ENCODE measurements at regions not wholly inside any gene's neighbourhood (a gene's known extent, or its start where the extent isn't known, plus 50 kb on each side); places are given as distances from the start of the nearest gene placed in this dataset. TPM values are rescaled to one million over a fixed set of nuclear protein-coding genes. Genes with fewer than 3 reads are reported as not detected.

DNA sequence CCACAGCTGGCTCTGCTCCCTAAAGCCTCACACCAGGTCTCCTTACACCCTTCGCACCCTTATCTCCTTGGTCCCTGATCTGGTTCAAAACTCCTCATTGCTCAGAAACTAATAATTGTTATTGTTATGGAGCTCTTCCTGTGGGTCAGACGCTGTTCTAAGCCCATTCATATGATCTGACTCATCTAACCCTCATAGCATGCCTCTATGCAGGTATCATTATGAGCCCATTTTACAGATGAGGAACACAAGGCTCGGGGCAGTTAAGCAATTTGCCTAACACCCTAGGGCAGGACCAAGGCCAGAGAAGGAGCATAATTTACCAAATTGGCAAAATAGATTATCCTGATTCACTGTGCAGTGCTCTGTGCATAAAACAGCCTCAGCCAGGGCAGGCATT lies 51.8 kb upstream of the CCDC167 start:
- no peak for DNase-seq (ENCODE audit: extremely low spot score, unreplicated experiment)
- H3K9me3 Mint-ChIP-seq (ENCODE audit: unreplicated experiment) = no peaks in the 10 kb centered on the region
- no peak overlapping the region for H3K4me3 Mint-ChIP-seq (ENCODE audit: unreplicated experiment)
- TF ChIP-seq, protein P1, sequence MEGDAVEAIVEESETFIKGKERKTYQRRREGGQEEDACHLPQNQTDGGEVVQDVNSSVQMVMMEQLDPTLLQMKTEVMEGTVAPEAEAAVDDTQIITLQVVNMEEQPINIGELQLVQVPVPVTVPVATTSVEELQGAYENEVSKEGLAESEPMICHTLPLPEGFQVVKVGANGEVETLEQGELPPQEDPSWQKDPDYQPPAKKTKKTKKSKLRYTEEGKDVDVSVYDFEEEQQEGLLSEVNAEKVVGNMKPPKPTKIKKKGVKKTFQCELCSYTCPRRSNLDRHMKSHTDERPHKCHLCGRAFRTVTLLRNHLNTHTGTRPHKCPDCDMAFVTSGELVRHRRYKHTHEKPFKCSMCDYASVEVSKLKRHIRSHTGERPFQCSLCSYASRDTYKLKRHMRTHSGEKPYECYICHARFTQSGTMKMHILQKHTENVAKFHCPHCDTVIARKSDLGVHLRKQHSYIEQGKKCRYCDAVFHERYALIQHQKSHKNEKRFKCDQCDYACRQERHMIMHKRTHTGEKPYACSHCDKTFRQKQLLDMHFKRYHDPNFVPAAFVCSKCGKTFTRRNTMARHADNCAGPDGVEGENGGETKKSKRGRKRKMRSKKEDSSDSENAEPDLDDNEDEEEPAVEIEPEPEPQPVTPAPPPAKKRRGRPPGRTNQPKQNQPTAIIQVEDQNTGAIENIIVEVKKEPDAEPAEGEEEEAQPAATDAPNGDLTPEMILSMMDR (IDR thresholded peaks at IDR 0.05) = no peak
- no peak overlapping the region for H3K27ac Mint-ChIP-seq (ENCODE audit: unreplicated experiment)
- H3K36me3 Mint-ChIP-seq (ENCODE audit: unreplicated experiment) = no peaks in the 10 kb centered on the region
- H3K27me3 Mint-ChIP-seq (ENCODE audit: unreplicated experiment) = no peaks in the 10 kb centered on the region
- H3K4me1 Mint-ChIP-seq (ENCODE audit: unreplicated experiment) = peaks cover 22% of the 10 kb centered on the region

DNA sequence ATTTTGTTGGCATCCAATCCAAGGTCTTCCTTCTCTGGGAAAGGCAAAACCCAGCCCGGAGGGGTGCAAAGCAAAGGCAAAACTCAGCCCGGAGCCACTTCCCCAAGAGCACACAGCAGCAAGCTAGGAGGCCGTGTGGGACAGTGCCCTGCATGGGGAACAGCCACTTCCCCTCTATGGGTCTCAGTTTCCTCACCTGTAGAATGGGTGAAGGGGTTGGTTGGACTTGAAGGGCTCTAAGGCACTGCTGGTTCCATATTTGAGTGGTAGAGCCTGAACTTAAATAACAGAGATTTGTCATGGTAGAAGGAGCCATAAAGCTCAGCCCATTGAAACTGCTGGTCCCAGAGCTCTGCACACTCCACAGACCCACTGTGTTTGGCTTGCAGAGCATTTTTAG lies 51.3 kb upstream of the CCDC167 start:
- Mint-ChIP-seq H3K4me3 (ENCODE audit: unreplicated experiment) (no peak overlapping the region), H3K4me1 (ENCODE audit: unreplicated experiment) (peaks cover 22% of the 10 kb centered on the region), H3K36me3 (ENCODE audit: unreplicated experiment) (no peaks in the 10 kb centered on the region), H3K27me3 (ENCODE audit: unreplicated experiment) (no peaks in the 10 kb centered on the region), H3K9me3 (ENCODE audit: unreplicated experiment) (no peaks in the 10 kb centered on the region), H3K27ac (ENCODE audit: unreplicated experiment) (no peak overlapping the region)
- DNase-seq (ENCODE audit: extremely low spot score, unreplicated experiment) = no peak
- TF ChIP-seq, protein P1 (IDR thresholded peaks at IDR 0.05) = no peak

DNA sequence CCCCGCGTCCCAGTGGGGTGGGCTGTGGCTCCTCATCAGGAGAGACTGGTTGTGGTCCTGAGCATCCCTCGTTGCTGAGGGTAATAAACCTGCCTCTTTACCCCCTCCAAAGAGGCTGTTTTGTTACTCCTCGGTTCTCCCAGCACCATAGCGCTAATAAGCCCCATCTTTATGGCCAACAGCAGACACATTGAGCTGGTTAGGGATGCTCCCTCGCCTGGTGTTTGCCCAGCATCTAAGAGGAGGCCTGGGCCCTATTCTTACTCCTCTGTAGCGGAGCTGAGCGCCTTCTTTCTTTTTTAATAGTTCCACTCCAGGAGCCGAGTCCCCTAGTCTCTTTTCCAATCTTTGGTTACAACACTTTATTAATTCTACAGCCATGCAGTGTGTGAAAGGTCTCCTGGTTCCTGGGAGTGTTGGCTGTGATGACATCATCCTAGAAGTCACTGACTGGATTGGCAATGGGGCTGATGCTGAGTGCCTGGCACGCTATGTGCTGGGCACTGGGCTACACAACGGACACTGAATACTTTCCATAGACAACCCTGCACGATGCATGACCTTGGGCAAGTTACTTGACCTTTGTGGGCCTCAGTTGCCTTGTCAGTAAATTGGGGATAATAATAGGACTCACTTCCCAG lies 50.6 kb upstream of the CCDC167 start:
- Mint-ChIP-seq H3K4me1 (ENCODE audit: unreplicated experiment) (peaks cover 20% of the 10 kb centered on the region), H3K9me3 (ENCODE audit: unreplicated experiment) (no peaks in the 10 kb centered on the region), H3K36me3 (ENCODE audit: unreplicated experiment) (no peaks in the 10 kb centered on the region), H3K27ac (ENCODE audit: unreplicated experiment) (no peak overlapping the region), H3K4me3 (ENCODE audit: unreplicated experiment) (no peak overlapping the region), H3K27me3 (ENCODE audit: unreplicated experiment) (no peaks in the 10 kb centered on the region)
- DNase-seq (ENCODE audit: extremely low spot score, unreplicated experiment) = no peak
- TF ChIP-seq, protein P1 (IDR thresholded peaks at IDR 0.05) = no peak

DNA sequence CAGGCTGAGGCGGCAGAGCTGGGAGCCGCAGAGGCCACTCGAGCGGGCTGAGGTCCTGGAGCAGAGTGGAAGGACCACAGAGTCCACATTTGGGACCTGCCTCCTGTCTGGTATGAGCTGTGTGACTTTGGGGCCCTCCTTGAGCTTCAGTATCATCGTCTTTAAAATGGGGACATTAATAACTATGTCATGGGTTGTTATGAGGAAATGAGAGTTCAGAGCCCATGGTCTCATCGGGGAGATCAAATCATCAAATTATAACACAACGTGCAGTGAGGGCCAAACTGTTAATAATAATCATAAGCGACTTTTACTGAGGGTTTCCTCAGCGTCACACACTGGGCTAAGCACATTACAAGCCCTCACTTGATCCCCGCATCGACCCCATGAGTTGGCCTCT lies 49.9 kb upstream of the CCDC167 start:
- Mint-ChIP-seq H3K36me3 (ENCODE audit: unreplicated experiment) (no peaks in the 10 kb centered on the region), H3K4me3 (ENCODE audit: unreplicated experiment) (no peak overlapping the region), H3K27me3 (ENCODE audit: unreplicated experiment) (no peaks in the 10 kb centered on the region), H3K4me1 (ENCODE audit: unreplicated experiment) (peaks cover 13% of the 10 kb centered on the region), H3K27ac (ENCODE audit: unreplicated experiment) (no peak overlapping the region), H3K9me3 (ENCODE audit: unreplicated experiment) (no peaks in the 10 kb centered on the region)
- TF ChIP-seq, protein P1 (IDR thresholded peaks at IDR 0.05) = no peak
- no peak for DNase-seq (ENCODE audit: extremely low spot score, unreplicated experiment)

Small RNA genes lying in the stretch of these regions (microRNA-seq; reads per million reads assigned to microRNA genes)
- not detected for gene MIR4462 (ENCODE audit: unreplicated experiment)

Measured in osteocyte (in vitro differentiated cells).